Retinal pigment epithelial cell (primary cell): ENCODE measurements at regions not wholly inside any gene's neighbourhood (a gene's known extent, or its start where the extent isn't known, plus 50 kb on each side); places are given as distances from the start of the nearest gene placed in this dataset.
"Not testable (repeated sequence)": the region's sequence is repeated elsewhere in the genome, so short reads cannot be mapped to it uniquely, and the experiment has no call there.

Experiments
- DNase-seq: peaks from one replicate; pipeline ENCODE4 v3.0.0-alpha.2; 2010; ENCODE audit warnings: low read depth
- H3K4me3 ChIP-seq: 2 replicates; pipeline ENCODE4 v1.5.1; 2011; ENCODE audit warnings: mild to moderate bottlenecking, low read length, control low read depth, moderate library complexity
- CTCF ChIP-seq: conservative IDR thresholded peaks from 2 replicates; pipeline ENCODE4 v1.5.1; 2011; ENCODE audit warnings: low read depth, low read length, control low read depth, inconsistent platforms

DNA sequence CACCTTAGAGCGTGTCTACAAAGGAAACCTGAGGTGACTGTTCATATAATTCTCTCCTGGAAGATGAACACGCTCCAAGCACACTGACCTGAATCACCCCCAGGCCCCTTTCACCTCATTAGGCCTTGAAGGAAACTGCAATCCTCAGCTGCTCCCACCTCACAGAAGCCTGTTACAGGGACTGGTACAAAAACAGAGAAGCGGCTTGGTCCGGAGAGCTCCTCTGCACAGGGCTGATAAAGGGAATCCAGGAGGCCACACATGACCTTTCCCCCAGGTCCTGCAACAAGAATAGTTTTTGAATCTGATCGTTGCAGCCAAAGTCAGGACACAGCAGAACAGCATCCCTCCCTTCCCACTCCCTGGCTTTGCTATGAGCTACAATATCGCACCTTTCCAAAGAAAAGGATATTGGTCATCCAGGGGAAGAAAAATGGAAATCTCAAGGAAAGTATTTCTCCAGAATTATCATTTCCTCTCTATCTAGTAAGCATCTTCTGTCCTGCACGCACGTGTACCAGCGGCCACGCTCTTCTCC, 666.7 kb downstream of the UQCRFS1 start:
- TF ChIP-seq CTCF = no peak
- no peak for DNase-seq
- H3K4me3 ChIP-seq = no peak overlapping the region

DNA sequence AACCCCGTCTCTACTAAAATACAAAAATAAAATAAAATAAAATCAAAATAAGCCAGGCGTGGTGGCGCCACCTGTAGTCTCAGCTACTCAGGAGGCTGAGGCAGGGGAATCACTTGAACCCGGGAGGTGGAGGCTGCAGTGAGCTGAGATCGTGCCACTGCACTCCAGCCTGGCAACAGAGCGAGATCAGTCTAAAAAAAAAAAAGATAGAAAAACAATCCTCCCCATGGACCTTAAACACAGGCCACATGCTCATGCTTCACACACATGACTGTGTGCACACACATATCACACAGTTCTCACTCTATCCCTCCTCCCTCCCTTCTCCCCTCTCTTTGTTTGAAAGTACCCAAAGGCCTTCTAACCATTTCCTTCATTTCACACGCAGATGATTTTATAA, 667.6 kb downstream of the UQCRFS1 start:
- not testable (repeated sequence) for DNase-seq, H3K4me3 ChIP-seq

- no peak for TF ChIP-seq CTCF
- no peak for DNase-seq
- no peak overlapping the region for H3K4me3 ChIP-seq
These were observed 668.3 kb downstream of the UQCRFS1 start for GRCh38 chr19:28544451-28545261.

DNA sequence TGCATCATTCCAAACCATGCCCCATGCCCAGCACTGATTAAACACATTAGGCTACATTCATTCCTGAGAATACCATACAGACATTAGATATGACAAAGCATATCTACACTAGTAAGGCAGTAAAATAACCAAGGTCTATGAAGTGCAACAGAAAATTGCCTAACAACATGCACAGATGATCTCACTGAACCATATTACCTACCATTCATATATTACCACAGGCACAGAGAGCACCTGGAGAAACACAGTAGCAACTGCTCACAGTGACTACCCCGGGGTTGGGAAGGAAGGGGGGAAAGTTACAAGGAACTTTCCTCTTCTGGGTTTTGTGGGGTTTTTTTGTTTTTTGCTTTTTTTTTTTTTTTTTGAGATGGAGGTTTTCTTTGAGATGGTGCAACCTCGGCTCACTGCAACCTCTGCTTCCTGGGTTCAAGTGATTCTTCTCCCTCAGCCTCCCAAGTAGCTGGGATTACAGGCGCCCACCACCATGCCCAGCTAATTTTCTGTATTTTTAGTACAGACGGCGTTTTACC, 669.6 kb downstream of the UQCRFS1 start:
- no peak overlapping the region for H3K4me3 ChIP-seq

DNA sequence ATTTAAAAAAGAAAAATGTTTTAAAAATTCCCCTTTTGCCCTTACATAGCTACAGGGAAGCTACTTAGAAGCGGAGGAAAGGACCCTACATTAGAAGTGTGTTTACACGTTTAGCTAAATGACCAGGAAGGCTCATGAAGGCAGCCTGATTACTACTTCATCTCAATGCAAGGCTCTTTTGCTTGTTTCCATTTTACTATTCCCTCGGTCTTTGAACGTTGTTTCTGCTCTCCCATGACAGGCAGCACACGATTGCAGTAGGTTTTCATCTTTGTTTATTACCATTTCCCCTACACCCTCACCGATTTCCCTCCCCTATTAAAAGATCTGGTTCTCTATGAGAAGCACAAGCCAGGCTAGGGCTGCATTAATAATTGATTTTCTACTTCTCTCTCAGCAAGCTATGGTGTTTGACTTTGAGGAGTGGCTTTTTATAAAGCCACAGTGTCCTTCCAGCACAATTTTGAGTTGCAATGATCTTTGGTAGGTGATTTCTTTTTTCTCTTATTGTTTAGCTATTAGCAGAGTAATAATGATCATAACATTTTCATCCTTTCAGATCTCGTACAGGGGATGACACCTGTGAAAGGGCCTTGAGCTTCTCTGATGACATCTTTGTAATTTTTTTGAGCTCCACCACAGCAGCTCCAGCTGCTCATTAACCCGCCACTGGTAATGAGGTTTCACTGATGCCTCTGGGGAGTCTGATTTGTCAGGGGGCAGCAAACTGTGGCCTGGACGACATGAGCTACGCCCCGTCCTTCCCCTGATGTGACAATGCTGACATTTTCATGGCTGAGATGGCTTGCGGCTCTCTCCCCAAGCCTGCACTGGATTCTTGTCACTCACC, 670.3 kb downstream of the UQCRFS1 start:
- TF ChIP-seq CTCF = no peak
- no peak overlapping the region for H3K4me3 ChIP-seq
- DNase-seq = no peak

More for the DNA sequence above, 669.6 kb downstream of the UQCRFS1 start:
- TF ChIP-seq CTCF = no peak
- DNase-seq = no peak

DNA sequence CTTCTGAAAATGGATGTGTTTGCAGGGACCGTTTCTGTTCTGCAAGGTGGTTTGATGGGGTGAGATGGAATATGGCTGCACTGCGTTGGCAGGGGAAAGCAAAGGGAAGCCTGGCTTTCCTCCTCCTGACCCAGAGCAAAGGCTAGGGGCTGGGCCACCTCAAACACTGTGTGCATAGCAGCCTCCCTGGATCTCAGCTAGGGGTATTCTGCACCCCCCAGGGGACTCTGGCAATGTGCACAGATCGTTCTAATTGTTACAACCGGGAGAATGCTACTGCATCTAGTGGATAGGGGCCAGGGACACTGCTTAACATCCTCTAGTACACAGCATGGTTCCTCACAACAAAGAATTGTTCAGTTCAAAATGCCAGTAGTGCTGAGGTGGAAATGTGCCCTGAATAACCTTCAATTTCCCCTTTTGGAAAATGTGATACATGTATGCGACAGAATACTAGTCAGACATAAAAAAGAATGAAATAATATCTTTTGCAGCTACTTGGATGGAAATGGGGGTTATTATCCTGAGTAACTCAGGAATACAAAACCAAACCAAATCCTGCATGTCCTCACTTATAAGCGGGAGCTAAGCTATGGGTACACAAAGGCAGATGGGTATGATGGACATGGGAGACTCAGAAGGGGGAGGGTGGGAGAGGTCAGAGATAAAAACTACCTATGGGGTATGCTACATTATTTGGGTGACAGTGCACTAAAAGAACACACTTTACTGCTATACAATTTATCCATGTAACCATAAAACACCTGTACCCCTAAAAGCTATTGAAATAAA, 671.2 kb downstream of the UQCRFS1 start:
- no peak for DNase-seq
- no peak overlapping the region for H3K4me3 ChIP-seq
- TF ChIP-seq CTCF = no peak

DNA sequence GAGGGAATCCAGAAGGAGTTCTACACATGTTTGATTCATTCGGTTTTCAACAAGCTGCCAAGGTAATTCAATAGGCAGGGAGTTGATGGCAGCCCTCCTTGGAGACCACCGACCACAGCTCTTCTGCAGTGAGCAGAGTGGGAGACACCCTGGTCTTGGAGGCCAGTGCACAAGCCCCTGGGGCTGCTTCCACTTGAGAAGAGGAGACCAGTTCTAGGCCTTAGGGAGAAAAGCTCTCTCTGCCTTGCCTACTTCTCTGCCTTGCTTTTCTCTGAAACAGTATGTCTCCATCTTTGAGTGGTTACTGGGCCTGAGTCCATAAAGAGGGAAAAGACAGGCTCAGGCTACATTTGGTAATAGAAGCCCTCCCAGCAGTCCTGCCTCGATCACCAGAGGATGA, 671.9 kb downstream of the UQCRFS1 start:
- H3K4me3 ChIP-seq = no peak overlapping the region
- no peak for DNase-seq
- no peak for TF ChIP-seq CTCF

- H3K4me3 ChIP-seq, DNase-seq: not testable (repeated sequence)
These were observed 672.6 kb downstream of the UQCRFS1 start for GRCh38 chr19:28540385-28540784.
